G401 (cell line): ENCODE measurements at regions not wholly inside any gene's neighbourhood (a gene's known extent, or its start where the extent isn't known, plus 50 kb on each side); places are given as distances from the start of the nearest gene placed in this dataset.
"Not testable (repeated sequence)": the region's sequence is repeated elsewhere in the genome, so short reads cannot be mapped to it uniquely, and the experiment has no call there.

Experiments
- DNase-seq: peaks from one replicate; pipeline ENCODE4 v3.0.0-alpha.2; 2015; ENCODE audit warnings: low spot score
- in situ Hi-C: cut with HindIII; loops from 2 replicates; pipeline ENCODE4 v1.10.0; 2016; ENCODE audit warnings: low sequenced_read_pairs, mixed read lengths

GRCh38 chr1:112821307-112822063, 106.4 kb upstream of the PPM1J start:
- in situ Hi-C loops: not testable (repeated sequence)

GRCh38 chr1:112818990-112819689, 104.0 kb upstream of the PPM1J start:
- in situ Hi-C loops: no loop called here
- no peak for DNase-seq

More at GRCh38 chr1:112821307-112822063, 106.4 kb upstream of the PPM1J start:
- not testable (repeated sequence) for DNase-seq

GRCh38 chr1:112817555-112818373, 102.6 kb upstream of the PPM1J start:
- no peak for DNase-seq
- in situ Hi-C loops: no loop called here

GRCh38 chr1:112815376-112815775, 100.2 kb upstream of the PPM1J start:
- in situ Hi-C loops: no loop called here
- DNase-seq: no peak

- in situ Hi-C loops, DNase-seq: not testable (repeated sequence)
These were observed 99.5 kb upstream of the PPM1J start for GRCh38 chr1:112814645-112815044.

- peak; percentile 74 for DNase-seq
- in situ Hi-C loops: no loop called here
These were observed 93.9 kb upstream of the PPM1J start for GRCh38 chr1:112808861-112809684.

GRCh38 chr1:112807999-112808398, 92.9 kb upstream of the PPM1J start:
- in situ Hi-C loops: no loop called here
- no peak for DNase-seq

GRCh38 chr1:112807117-112807516, 92.0 kb upstream of the PPM1J start:
- DNase-seq: no peak
- in situ Hi-C loops: no loop called here

GRCh38 chr1:112806090-112806642, 91.0 kb upstream of the PPM1J start:
- DNase-seq: no peak
- in situ Hi-C loops: no loop called here

- in situ Hi-C loops: no loop called here
- DNase-seq: no peak
These were observed 90.2 kb upstream of the PPM1J start for GRCh38 chr1:112805155-112805853.

- peak; percentile 69 for DNase-seq
- in situ Hi-C loops: no loop called here
These were observed 89.0 kb upstream of the PPM1J start for GRCh38 chr1:112803906-112804762.

- in situ Hi-C loops: no loop called here
- DNase-seq: no peak
These were observed 85.2 kb upstream of the PPM1J start for GRCh38 chr1:112800289-112800688.

- no peak for DNase-seq
- in situ Hi-C loops: loop anchor here (5.0 kb wide), 1 partner anchor 81 kb away; the partner anchor contains the start of gene PPM1J
These were observed 83.2 kb upstream of the PPM1J start for GRCh38 chr1:112798292-112798691.

GRCh38 chr1:112797224-112797623, 82.1 kb upstream of the PPM1J start:
- in situ Hi-C loops: loop anchor here (5.0 kb wide), 1 partner anchor 80 kb away; the partner anchor contains the start of gene PPM1J
- DNase-seq: no peak

- no peak for DNase-seq
- in situ Hi-C loops: loop anchor here (5.0 kb wide), 1 partner anchor 77 kb away; the partner anchor contains the start of gene PPM1J
These were observed 79.6 kb upstream of the PPM1J start for GRCh38 chr1:112794654-112795239.

- no peak for DNase-seq
- in situ Hi-C loops: no loop called here
These were observed 78.8 kb upstream of the PPM1J start for GRCh38 chr1:112793631-112794565.
